NCI-H1436 (cell line): ENCODE measurements at regions not wholly inside any gene's neighbourhood (a gene's known extent, or its start where the extent isn't known, plus 50 kb on each side); places are given as distances from the start of the nearest gene placed in this dataset.

Experiments
- DNase-seq: peaks from one replicate; lab custom pipeline; 2025; lab: John Stamatoyannopoulos, UW

- no peak for DNase-seq
These were observed 119.6 kb upstream of the SMAD3 start for GRCh38 chr15:66945842-66946241.

- DNase-seq: peak; percentile 28
These were observed 118.7 kb upstream of the SMAD3 start for GRCh38 chr15:66946578-66947164.

DNA sequence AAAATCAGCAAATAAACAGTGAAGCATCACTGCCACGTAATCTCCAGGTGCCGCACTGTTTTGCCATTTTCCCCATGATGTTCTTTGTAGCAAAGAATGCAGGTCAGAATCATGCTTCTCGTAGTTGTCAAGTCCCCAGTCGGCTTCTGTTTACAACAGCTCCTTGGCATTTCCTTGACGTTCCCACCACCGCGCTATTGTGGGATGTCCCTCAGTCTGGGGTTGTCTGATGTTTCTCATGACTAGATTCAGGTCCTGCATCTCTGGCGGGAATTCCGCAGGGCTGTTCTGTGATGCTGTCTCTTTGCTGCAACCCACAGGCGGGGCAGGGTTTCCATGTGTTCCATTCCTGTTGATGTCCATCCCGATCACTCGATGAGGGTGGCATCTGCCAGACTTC is 117.9 kb upstream of the SMAD3 start:
- DNase-seq: no peak

- no peak for DNase-seq
These were observed 117.1 kb upstream of the SMAD3 start for GRCh38 chr15:66948294-66948693.

GRCh38 chr15:66950114-66950513 is 115.3 kb upstream of the SMAD3 start:
- no peak for DNase-seq

DNA sequence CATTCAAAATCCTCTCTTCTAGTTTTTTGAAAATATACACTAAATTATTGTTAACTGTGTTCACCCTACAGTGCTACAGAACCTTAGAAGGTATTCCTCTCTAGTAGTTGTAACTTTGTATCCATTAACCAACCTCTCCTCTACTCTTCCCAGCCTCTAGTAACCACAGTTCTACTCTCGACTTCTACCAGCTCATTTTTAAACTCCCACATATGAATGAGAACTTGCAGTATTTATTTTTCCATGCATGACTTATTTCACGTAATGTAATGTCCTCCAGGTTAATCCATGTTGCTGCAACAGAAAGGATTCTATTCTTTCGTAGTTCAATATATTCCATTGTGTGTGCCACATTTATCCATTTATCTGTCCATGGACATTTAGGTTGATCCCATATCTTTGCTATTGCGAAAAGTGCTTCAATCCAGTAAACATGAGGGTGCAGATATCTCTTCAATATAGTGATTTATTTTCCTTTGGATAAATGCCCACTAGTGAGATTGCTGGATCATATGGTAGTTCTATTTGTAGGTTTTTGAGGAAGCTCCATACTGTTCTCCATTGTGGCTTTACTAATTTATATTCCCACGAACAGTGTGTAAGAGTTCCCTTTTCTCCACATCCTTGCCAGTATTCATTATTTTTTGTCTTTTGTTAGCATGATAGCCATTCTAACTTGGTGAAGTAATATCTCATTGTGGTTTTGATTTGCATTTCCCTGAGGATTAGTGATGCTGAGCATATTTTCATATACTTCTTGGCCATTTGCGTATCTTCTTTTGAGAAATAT is 113.7 kb upstream of the SMAD3 start:
- no peak for DNase-seq

DNA sequence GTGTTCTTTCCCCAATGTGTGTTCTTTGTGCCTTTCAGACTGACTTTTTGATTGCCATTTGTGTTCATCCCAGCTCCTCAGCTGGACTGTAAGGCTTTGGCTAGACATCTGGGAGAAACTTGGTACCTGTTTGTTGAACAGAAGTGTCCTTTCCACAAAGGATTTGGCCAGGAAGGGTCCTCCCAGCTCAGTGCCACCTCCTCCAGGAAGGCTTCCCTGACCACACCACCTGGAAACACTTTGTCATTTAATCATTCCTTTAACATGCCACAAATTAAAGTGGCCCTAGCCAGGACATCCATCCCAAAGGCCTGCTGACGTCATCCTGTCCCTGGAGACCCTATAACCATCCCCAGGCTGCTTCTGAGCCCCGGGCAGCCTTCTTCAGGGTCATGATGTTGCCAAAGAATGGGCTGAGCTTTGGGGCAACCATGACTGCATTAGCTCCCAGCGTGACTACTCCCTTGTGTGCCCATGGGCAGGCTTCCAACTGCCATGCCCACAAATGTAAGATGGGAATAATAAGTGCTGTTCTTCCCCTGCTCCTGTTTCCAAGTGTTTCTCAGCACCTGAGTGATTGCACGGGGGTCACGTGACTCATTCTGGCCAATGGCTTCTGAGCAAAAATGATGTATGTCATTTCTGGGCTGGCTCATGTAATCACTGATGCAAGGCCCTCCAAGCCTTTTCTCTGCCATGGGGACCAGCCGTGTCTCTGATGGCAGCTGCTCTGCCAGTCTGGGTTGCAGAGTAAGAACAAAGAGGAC is 112.5 kb upstream of the SMAD3 start:
- no peak for DNase-seq

DNA sequence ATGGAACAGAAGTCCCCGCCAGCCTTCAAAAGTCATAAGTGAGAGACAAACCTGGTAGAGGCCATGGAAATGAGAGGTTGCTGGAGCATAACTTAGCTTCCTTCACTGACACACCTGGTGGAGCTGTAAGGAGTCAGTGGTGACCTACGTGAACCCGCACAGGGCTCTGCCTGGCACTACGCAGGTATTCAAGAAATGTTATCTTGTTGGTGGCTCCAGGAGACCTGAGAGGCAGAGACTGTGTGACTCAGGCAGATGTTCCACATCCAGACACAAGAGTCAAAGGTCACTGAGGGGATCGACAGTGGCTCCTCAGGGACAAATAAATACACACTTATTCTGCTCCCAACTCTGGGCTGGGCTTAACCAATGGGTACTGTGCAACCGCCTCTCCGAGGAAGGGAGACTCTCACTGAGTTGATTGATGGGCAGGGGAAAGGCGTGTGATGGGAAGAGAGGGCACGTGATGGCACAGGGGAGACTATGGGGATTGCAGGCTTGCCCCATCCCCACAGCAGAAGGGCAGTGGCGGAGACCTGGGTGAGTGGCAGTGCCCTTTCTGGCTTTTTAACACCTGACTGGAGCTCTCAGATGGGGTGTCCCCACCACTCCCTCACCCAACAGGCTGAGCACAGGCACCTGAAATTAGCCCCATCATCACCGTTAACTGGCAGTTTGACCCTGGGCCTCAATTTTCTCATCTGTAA is 111.7 kb upstream of the SMAD3 start:
- DNase-seq: no peak

- DNase-seq: no peak
These were observed 110.8 kb upstream of the SMAD3 start for GRCh38 chr15:66954601-66955000.

GRCh38 chr15:66955001-66955516 is 110.3 kb upstream of the SMAD3 start:
- no peak for DNase-seq

GRCh38 chr15:66955871-66956585 is 109.4 kb upstream of the SMAD3 start:
- DNase-seq: no peak

- no peak for DNase-seq
These were observed 108.6 kb upstream of the SMAD3 start for GRCh38 chr15:66956672-66957430.

GRCh38 chr15:66957431-66957720 is 108.0 kb upstream of the SMAD3 start:
- DNase-seq: no peak

- DNase-seq: no peak
These were observed 106.3 kb upstream of the SMAD3 start for GRCh38 chr15:66959066-66959465.

DNA sequence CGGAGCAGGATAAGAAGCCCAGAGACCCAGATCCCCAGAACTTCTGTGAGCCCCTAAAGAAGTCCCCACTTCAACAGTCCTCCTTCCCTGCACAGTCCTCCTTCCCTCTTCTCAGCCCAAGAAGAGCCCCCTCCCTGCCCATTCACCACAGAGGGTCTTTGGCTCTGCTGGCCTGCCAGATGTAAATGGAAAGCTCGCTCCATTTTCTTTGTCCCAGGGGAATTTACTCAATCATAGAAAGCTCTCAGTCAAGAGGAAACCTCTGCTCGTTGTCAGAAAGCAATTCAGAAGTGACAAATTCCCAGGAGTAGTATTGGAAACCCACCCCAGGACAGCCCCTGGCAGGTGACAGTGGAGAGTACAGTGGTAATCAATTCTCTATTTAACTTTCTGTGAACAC is 105.5 kb upstream of the SMAD3 start:
- peak; percentile 5 for DNase-seq

GRCh38 chr15:66960519-66960918 is 104.9 kb upstream of the SMAD3 start:
- DNase-seq: no peak

DNA sequence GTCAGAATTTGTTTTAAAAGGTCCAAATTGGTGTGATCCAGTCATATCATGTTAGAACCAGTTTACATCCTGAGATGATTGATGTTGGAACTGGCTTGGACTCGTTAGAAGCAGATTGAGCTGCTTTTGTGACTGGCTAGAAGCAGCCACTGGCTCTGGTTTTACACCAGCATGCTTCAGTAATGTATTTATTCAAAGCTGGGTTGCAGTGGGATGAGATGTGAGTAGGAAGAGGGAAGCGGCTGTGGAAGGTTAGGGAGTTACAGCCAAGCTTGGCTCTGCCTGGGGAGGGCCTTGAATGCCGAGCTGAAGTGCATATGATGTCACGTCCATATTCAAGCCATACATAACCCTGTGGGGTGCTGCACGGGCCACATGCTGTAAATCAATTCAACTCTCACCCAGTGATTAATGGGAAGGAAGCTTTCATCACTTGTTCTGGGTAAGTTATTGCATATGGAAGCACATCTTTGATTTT is 104.0 kb upstream of the SMAD3 start:
- no peak for DNase-seq

DNA sequence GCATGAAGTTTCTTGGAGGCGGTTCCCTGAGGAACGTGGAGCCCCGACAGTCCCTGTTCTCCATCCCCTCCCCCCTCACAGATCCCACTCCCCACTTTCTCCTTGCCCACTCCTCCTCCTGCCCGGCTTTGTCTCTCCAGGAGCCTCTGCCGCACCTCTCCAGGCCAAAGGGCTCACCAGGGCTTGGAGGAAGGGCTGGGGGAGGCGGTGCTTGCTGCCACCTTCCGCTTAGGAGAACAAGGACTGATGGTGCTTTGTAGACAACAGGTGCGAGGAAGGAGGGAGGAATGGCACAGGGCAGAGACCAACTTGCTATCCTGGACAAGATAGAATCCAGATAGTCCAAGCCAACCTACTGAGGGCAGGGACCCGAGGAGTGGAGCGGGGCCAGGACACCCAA is 103.5 kb upstream of the SMAD3 start:
- no peak for DNase-seq

- no peak for DNase-seq
These were observed 102.9 kb upstream of the SMAD3 start for GRCh38 chr15:66962522-66962921.

GRCh38 chr15:66963084-66963483 is 102.3 kb upstream of the SMAD3 start:
- DNase-seq: no peak

- DNase-seq: no peak
These were observed 101.7 kb upstream of the SMAD3 start for GRCh38 chr15:66963710-66964109.
